Caki2 (cell line): ENCODE measurements at regions not wholly inside any gene's neighbourhood (a gene's known extent, or its start where the extent isn't known, plus 50 kb on each side); places are given as distances from the start of the nearest gene placed in this dataset.

Source experiments
- DNase-seq: peaks from one replicate; pipeline ENCODE4 v3.0.0-alpha.2; 2015; ENCODE audit warnings: low read depth
- in situ Hi-C: cut with HindIII; loops from 2 replicates; pipeline ENCODE4 v1.10.0; 2016; ENCODE audit warnings: low sequenced_read_pairs, low pct_unique_long_range_greater_than_20kb, mixed read lengths

GRCh38 chr6:112735129-112735528 lies 388.0 kb downstream of the RFPL4B start:
- in situ Hi-C loops, result no loop called here
- no peak for DNase-seq

DNA sequence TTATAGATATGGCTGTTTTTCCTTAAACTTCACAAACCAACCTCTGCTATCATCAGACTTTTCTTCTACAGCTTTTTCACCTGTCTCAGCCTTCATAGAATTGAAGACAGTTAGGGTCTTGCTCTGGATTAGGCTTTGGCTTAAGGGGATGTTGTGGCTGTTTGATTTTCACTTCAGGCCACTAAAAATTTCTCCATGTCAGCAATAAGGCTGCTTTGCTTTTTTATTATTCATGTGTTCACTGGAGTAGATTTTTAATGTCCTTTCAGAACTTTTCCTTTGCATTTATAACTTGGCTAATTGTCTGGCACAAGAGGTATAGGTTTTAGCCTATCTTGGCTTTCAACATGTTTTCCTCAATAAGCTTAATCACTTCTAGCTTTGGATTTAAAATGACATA lies 392.6 kb downstream of the RFPL4B start:
- in situ Hi-C loops, result no loop called here
- DNase-seq, result no peak

DNA sequence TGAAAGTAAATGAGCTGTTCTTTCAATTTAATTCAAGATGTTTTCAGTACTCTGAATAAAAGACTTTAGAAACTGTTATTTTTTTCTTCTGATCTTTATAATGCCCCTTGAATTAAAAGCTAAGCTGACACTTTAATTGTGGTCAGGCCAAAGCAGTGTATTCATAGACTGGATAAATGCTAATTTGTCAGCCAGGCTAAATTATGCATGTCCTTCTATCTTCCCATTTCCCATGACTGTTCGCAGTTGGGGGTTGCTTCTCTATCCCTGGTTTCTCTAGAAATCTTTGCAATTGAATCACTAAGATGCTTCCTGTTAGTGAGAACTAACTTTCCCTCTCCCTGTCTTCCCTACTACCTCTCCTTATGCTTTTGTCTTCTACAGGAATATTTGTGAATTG lies 396.2 kb downstream of the RFPL4B start:
- in situ Hi-C loops, result no loop called here
- DNase-seq, result no peak

DNA sequence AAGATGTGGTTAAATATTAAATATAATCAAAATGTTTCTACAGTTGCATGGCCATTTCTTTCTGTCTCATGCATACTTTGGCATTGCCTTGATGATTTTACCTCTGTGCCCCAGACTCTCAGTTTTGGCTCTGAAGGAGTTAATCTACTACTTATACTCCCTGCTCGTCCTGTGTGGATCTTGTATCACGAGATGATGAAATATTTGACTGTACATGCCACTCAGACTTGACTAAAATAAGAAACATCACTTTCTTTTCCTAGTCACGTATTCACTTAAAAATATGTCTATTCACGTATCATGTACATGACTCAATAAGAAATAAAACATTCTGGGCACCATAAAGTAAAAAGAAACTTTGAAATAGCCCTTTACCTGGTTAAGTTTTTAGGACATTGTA lies 397.7 kb downstream of the RFPL4B start:
- no peak for DNase-seq
- in situ Hi-C loops, result no loop called here

GRCh38 chr6:112745765-112746164 lies 398.6 kb downstream of the RFPL4B start:
- DNase-seq, result no peak
- in situ Hi-C loops, result no loop called here

DNA sequence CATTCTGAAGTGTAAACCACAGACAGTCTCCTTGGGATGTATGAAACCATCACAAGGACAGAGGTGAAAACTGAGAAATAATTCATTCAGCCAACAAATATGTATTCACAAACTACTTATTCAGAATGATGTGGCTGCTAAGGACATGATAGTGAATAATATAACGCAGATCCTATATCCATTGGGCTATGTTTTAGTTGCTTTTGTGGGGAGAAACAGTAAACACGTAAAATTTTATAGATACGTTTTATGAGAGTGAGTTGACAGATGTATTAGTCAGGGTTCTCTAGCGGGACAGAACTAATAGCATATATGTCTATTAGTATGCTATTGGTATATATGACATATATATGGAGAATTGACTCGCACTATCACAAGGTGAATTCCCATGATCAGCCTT lies 402.5 kb downstream of the RFPL4B start:
- in situ Hi-C loops, result no loop called here

DNA sequence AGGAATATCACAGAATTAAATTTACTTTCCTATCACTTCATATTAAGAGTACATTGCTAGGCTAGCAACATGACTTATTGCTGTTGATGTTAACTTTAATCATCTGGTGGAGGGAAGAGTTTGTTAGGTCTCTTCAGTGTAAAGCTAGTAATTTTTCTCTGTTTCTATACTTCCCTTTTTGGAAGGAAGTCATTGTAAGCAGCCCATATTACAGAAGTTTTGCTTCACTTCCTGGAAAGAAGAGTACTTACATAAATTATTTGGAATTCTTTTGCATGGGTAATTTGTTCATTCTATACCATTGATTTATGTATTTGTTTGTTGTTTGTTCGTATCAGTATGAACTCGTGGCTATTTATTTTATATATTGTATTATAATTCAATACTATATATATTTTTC lies 405.2 kb downstream of the RFPL4B start:
- no peak for DNase-seq

More for the DNA sequence above, 402.5 kb downstream of the RFPL4B start:
- no peak for DNase-seq

DNA sequence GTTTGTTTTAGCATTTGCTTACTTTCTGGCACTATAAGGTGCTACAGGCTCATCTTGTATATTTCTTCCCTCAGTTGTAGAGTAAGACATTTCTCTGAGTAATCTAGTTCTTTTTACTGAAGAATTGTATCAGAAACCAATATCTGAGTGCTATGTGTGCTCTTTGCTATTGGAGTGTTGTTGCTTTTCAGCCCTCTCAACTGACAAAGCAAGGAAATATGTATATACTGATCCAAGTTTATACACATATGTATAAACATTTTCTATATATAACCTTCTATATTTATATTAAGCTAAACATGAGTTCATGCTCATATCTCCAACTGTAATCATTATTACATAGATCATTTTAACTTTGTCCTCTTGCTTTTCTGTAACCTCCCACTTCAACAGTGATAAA lies 405.7 kb downstream of the RFPL4B start:
- DNase-seq, result no peak
- in situ Hi-C loops, result no loop called here

More for the DNA sequence above, 405.2 kb downstream of the RFPL4B start:
- in situ Hi-C loops, result no loop called here

- in situ Hi-C loops, result no loop called here
Observed at GRCh38 chr6:112760831-112761230, 413.7 kb downstream of the RFPL4B start.

DNA sequence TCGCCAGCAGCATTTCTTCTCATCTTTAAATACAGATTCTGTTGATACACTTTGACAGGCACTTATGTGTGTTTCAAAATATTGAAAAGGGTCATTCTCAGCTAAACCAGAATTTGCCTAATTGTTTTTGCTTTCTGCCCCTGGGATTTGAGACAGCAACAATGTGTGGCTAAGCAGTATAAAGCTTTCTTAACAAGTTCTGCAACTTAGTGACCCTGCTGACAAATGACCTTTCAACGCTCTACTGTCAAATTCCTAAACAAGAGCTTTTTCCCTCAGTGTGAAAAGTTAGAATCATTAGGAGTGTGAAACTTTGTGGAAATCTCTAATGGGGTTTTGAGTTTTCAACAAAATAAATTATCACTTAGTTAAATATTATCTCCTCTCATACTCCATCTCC lies 414.6 kb downstream of the RFPL4B start:
- DNase-seq, result no peak
- in situ Hi-C loops, result no loop called here

More at GRCh38 chr6:112760831-112761230, 413.7 kb downstream of the RFPL4B start:
- no peak for DNase-seq

- no peak for DNase-seq
- in situ Hi-C loops, result no loop called here
Observed at GRCh38 chr6:112764377-112764776, 417.2 kb downstream of the RFPL4B start.

DNA sequence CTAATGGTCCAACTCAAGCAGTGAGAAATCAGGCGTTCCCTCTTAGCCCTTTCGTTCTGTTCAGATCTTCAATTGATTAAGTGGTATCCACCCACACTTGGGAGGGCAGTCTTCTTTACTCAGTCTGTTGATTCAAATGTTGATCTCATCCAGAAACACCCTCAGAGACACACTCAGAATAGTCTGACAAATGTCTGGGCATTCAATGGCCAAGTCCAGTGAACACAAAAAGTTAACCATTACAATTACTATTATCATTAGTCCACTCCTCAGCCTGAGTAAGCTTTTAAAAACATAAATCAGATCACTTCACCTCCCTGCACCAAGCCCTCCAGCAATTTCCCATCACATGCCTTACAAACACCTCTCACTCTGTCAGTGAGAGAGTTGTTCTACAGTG lies 423.2 kb downstream of the RFPL4B start:
- DNase-seq, result no peak
- in situ Hi-C loops, result no loop called here

- no peak for DNase-seq
- in situ Hi-C loops, result no loop called here
Observed at GRCh38 chr6:112773187-112773586, 426.1 kb downstream of the RFPL4B start.

DNA sequence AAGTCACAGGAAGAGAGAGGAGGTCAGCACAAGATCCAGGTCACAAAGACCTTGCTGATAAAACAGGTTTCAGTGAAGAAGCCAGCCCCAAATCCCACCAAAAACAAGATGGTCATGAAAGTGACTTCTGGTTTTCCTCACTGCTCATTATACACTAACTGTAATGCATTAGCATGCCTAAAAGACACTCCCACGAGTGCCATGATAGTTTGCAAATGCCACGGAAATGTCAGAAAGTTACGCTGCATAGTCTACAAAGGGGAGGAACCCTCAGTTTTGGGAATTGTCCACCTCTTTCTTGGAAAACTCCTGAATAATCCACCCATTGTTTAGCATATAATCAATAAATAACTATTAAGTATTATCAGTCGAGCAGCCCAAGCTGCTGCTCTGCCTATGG lies 427.2 kb downstream of the RFPL4B start:
- in situ Hi-C loops, result no loop called here
- DNase-seq, result no peak

DNA sequence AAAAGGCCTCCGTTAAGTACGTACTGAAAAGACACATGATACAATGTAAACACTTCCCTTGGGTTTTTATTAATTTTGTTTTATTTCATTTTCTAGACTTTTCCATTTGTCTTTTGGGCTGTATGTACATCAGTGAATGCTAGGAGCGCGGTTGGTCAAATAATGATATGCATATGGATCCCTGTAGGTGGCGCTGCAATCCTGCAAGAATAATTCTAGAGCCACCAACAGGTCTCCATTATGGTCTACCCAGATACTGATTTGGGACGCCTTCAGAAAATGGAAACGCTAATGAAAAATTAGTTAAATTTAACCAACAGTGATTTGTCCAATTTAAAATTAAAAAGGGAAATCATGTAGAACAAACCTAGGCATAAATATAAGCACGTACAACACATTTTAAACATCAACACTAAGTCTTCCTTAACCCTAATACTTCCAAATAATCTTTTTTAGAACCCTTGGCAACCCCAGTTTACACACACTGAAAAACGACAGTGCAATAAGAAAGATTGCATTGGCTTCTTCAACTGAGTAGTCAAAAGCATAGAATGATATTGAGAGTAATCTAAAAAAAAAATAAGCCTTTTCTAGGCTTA lies 433.5 kb downstream of the RFPL4B start:
- in situ Hi-C loops, result no loop called here

GRCh38 chr6:112781241-112781640 lies 434.1 kb downstream of the RFPL4B start:
- no peak for DNase-seq
- in situ Hi-C loops, result no loop called here

More for the DNA sequence above, 433.5 kb downstream of the RFPL4B start:
- DNase-seq, result peak; percentile 29

DNA sequence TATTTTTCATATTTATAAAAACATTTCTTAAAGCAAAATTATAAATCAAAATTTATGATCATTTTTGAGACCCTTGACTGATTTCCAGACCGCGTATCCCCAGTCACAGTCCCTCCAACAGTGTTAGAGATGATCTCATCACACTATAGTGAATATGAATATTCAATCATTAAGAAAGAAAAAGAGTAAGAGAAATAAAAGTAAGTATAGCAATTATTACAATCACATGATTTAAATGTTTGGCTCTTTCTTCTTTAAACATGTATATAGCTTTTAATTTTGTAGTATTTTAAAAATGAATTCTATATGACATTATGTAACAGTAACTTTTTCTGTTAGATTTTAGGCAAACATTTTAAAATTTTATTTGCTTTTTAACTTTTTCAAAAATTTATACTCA lies 438.3 kb downstream of the RFPL4B start:
- DNase-seq, result no peak
- in situ Hi-C loops, result no loop called here

DNA sequence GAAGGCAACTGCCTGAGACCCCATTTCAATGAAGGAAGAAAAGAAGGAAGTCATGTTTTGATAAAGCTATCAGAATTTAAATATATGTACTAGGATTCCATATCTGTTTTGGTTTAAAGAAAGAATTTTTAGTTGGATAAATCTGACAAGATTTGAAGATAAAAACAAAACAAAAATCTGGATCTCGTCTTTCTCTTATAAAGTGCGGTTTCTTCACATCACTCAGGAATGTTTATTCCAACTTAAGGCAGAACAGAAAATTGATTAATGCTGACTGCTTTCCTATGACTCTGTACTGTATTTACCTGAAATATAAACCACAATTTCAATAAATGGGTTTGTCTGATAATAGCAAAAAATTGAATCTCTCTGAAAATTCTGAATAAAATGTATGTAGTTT lies 439.7 kb downstream of the RFPL4B start:
- no peak for DNase-seq
- in situ Hi-C loops, result no loop called here

DNA sequence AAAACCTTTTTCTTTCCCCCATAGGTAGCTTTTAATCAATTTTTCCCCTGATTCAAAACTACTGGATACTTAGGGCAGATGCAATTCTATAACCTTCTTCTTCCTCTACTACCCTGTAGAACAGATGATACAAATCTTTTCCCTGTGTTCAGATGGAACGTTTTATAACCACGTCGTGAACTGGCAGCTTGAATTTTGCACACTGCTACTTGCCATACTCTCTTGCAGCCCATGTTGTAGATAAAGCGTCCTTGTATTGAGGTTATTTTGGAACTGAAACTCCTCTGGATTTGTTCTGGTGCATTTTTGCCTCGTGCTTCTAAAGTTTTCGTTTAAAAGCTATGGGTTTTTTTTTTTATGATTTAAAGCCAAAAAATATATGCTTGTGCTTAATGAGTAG lies 440.2 kb downstream of the RFPL4B start:
- in situ Hi-C loops, result no loop called here
- DNase-seq, result no peak

DNA sequence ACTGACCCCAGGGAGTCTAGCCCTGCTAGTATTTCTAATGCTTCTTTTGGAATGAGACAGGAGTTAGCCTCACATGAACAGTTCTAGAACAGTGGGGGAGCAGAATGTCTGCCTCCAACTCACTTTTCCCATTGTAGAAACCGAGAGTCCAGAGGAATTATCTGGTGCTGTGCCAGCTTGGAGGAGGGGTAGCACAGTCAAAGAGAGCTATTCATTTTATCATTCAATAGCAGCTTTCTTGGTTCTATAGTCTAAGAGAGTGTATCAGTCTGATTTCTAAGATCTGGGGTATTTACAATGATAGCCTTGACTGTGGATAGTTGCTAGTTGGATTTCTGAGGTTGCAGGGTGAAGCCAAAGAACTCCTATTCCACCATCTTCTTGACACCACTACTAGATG lies 448.2 kb downstream of the RFPL4B start:
- DNase-seq, result no peak
- in situ Hi-C loops, result no loop called here

DNA sequence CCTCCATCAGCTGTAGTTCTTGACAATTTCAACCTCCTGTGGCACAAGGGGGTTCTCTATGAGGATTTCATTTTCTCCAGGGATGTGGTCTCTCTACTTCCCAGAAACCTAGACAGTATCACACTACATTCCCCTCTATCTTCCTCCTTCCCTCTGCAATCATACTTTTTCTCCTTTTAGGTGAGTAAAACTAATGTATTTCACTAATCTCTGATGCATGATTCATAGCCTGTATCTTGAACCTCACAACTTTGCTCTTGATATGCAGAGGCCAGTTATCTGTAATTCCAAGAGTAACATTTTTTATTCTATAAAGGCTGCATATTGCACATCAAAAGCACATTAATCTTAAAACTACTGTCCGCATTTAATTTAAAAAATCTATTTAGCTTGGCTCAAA lies 449.6 kb downstream of the RFPL4B start:
- in situ Hi-C loops, result no loop called here
- DNase-seq, result no peak
